NCI-H2171 treated with DMSO at 0.1 percent for 48 hours (cell line): ENCODE measurements at regions not wholly inside any gene's neighbourhood (a gene's known extent, or its start where the extent isn't known, plus 50 kb on each side); places are given as distances from the start of the nearest gene placed in this dataset.

Experiments
- DNase-seq: peaks from one replicate; lab custom pipeline; 2025; lab: John Stamatoyannopoulos, UW

GRCh38 chr22:49108636-49109315, 718.9 kb downstream of the BRD1 start:
- DNase-seq: no peak

- DNase-seq: no peak
Measured at GRCh38 chr22:49107961-49108530, 719.6 kb downstream of the BRD1 start.

- no peak for DNase-seq
Measured at GRCh38 chr22:49107561-49107960, 720.1 kb downstream of the BRD1 start.

GRCh38 chr22:49106842-49107152, 720.9 kb downstream of the BRD1 start:
- DNase-seq: no peak

GRCh38 chr22:49106096-49106841, 721.4 kb downstream of the BRD1 start:
- DNase-seq: no peak

- DNase-seq: no peak
Measured at GRCh38 chr22:49104434-49104833, 723.2 kb downstream of the BRD1 start.

GRCh38 chr22:49103314-49104059, 724.2 kb downstream of the BRD1 start:
- DNase-seq: peak; percentile 97

- no peak for DNase-seq
Measured at GRCh38 chr22:49102367-49102766, 725.3 kb downstream of the BRD1 start.

- no peak for DNase-seq
Measured at GRCh38 chr22:49101873-49102272, 725.8 kb downstream of the BRD1 start.

GRCh38 chr22:49101225-49101624, 726.4 kb downstream of the BRD1 start:
- DNase-seq: no peak

- DNase-seq: no peak
Measured at GRCh38 chr22:49100773-49101172, 726.9 kb downstream of the BRD1 start.

- DNase-seq: no peak
Measured at GRCh38 chr22:49100316-49100715, 727.4 kb downstream of the BRD1 start.

- DNase-seq: no peak
Measured at GRCh38 chr22:49099496-49100124, 728.1 kb downstream of the BRD1 start.

GRCh38 chr22:49099089-49099488, 728.6 kb downstream of the BRD1 start:
- DNase-seq: no peak

GRCh38 chr22:49097966-49098365, 729.7 kb downstream of the BRD1 start:
- DNase-seq: no peak

GRCh38 chr22:49097171-49097925, 730.3 kb downstream of the BRD1 start:
- DNase-seq: no peak

- no peak for DNase-seq
Measured at GRCh38 chr22:49096476-49096875, 731.2 kb downstream of the BRD1 start.

- DNase-seq: no peak
Measured at GRCh38 chr22:49095366-49095765, 732.3 kb downstream of the BRD1 start.

GRCh38 chr22:49094858-49095257, 732.8 kb downstream of the BRD1 start:
- no peak for DNase-seq

- DNase-seq: peak; percentile 74
Measured at GRCh38 chr22:49094151-49094550, 733.5 kb downstream of the BRD1 start.

- peak; percentile 95 for DNase-seq
Measured at GRCh38 chr22:49093192-49093880, 734.3 kb downstream of the BRD1 start.
